HPDE6-E6E7 (cell line): ENCODE measurements at regions not wholly inside any gene's neighbourhood (a gene's known extent, or its start where the extent isn't known, plus 50 kb on each side); places are given as distances from the start of the nearest gene placed in this dataset.
"Not testable (repeated sequence)": the region's sequence is repeated elsewhere in the genome, so short reads cannot be mapped to it uniquely, and the experiment has no call there.

Experiments
- DNase-seq: peaks from one replicate; pipeline ENCODE4 v3.0.0; 2011; ENCODE audit warnings: missing footprints; ENCODE audit errors: extremely low spot score

- no peak for DNase-seq
These were observed 71.9 kb downstream of the DYNAP start for GRCh38 chr18:54662986-54663385.

- DNase-seq = not testable (repeated sequence)
These were observed 78.7 kb downstream of the DYNAP start for GRCh38 chr18:54669701-54670100.

- peak; percentile 12 for DNase-seq
These were observed 80.3 kb downstream of the DYNAP start for GRCh38 chr18:54671291-54671881.

GRCh38 chr18:54672109-54672508 lies 81.1 kb downstream of the DYNAP start:
- DNase-seq = no peak

- DNase-seq = peak; percentile 29
These were observed 81.9 kb downstream of the DYNAP start for GRCh38 chr18:54672846-54673475.

GRCh38 chr18:54673936-54674335 lies 82.9 kb downstream of the DYNAP start:
- no peak for DNase-seq

- no peak for DNase-seq
These were observed 84.0 kb downstream of the DYNAP start for GRCh38 chr18:54675076-54675475.

- DNase-seq = peak; percentile 43
These were observed 88.5 kb downstream of the DYNAP start for GRCh38 chr18:54679318-54680149.

GRCh38 chr18:54684784-54685183 lies 93.7 kb downstream of the DYNAP start:
- DNase-seq = no peak

- DNase-seq = no peak
These were observed 98.3 kb downstream of the DYNAP start for GRCh38 chr18:54689319-54689718.

GRCh38 chr18:54690198-54690597 lies 99.2 kb downstream of the DYNAP start:
- DNase-seq = no peak

- DNase-seq = no peak
These were observed 101.4 kb downstream of the DYNAP start for GRCh38 chr18:54692463-54692862.

- no peak for DNase-seq
These were observed 105.7 kb downstream of the DYNAP start for GRCh38 chr18:54696616-54697293.

- DNase-seq = no peak
These were observed 109.5 kb downstream of the DYNAP start for GRCh38 chr18:54700580-54700979.

- no peak for DNase-seq
These were observed 111.6 kb downstream of the DYNAP start for GRCh38 chr18:54702686-54703085.

GRCh38 chr18:54710074-54710899 lies 118.0 kb upstream of the RAB27B start:
- DNase-seq = no peak

- DNase-seq = no peak
These were observed 117.4 kb upstream of the RAB27B start for GRCh38 chr18:54710900-54711281.

- peak; percentile 64 for DNase-seq
These were observed 116.0 kb upstream of the RAB27B start for GRCh38 chr18:54712306-54712705.

GRCh38 chr18:54712758-54713157 lies 115.5 kb upstream of the RAB27B start:
- DNase-seq = no peak

GRCh38 chr18:54713386-54713785 lies 114.9 kb upstream of the RAB27B start:
- DNase-seq = no peak

- no peak for DNase-seq
These were observed 113.4 kb upstream of the RAB27B start for GRCh38 chr18:54714851-54715250.
